ENCODE measurements at regions not wholly inside any gene's neighbourhood (a gene's known extent, or its start where the extent isn't known, plus 50 kb on each side); places are given as distances from the start of the nearest gene placed in this dataset.

DNA sequence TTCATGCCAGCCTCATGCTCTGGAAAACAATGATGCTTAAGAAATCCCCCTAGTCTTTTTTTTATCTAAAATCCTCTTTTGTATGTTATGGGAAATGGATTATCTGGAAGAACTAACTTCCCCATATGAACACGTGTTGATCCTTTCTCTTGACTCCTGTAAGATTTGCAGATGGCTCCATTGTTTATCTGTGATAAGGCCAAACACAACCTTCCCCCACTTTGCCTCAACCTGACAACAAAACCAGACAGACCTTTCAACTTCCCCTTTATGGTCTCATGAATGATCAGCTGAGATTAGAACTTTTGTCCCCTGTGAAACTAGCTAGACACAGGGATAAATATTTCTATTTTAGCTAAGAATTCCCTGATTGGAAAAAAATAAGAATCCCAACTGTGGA lies 828.0 kb upstream of the CDH2 start:
- H3K36me3 Mint-ChIP-seq (ENCODE audit: low read depth) = no peaks in the 10 kb centered on the region
- no peak overlapping the region for H3K27ac Mint-ChIP-seq
- peaks cover 21% of the 10 kb centered on the region for H3K9me3 Mint-ChIP-seq
- no peak for DNase-seq
- H3K4me1 Mint-ChIP-seq (ENCODE audit: low read depth) = no peaks in the 10 kb centered on the region
- H3K4me3 Mint-ChIP-seq = no peak overlapping the region
- no peaks in the 10 kb centered on the region for H3K27me3 Mint-ChIP-seq

DNA sequence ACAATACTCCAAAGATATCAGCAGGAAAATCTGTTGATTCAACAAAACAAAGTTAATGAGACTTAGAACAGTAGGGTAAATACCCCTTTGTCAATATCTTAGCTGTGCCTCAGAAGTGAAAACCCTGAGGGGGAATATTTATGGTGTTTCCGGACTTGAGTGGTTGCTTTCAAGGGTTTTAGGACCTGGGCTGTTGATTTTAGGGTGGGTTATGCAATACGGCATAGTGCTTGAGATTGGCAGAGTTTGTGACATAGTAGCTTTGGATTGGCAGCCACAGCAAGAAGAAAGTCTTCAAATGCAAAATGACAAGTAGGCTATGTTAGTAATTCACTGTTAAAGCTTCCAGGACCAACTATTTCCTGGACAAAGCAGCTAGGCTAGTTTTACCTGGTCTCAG lies 826.3 kb upstream of the CDH2 start:
- H3K27ac Mint-ChIP-seq = no peak overlapping the region
- no peak for DNase-seq
- no peak overlapping the region for H3K4me3 Mint-ChIP-seq
- no peaks in the 10 kb centered on the region for H3K4me1 Mint-ChIP-seq (ENCODE audit: low read depth)
- H3K36me3 Mint-ChIP-seq (ENCODE audit: low read depth) = no peaks in the 10 kb centered on the region
- peaks cover 15% of the 10 kb centered on the region for H3K9me3 Mint-ChIP-seq
- H3K27me3 Mint-ChIP-seq = no peaks in the 10 kb centered on the region

DNA sequence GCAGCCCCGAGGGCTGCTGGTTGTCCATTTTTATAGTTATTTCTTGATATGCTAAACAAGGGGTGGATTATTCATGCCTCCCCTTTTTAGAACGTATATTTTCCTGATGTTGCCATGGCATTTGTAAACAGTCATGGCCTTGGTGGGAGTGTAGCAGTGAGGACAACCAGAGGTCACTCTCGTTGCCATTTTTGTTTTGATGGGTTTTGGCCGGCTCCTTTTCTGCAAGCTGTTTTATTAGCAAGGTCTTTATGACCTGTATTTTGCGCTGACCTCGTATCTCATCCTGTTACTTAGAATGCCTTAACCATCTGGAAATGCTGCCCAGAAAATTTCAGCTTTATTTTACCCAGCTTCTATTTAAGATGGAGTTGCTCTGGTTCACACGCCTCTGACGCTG lies 825.8 kb upstream of the CDH2 start:
- DNase-seq = no peak
- H3K27ac Mint-ChIP-seq = no peak overlapping the region
- H3K36me3 Mint-ChIP-seq (ENCODE audit: low read depth) = no peaks in the 10 kb centered on the region
- peaks cover 11% of the 10 kb centered on the region for H3K9me3 Mint-ChIP-seq
- H3K4me1 Mint-ChIP-seq (ENCODE audit: low read depth) = no peaks in the 10 kb centered on the region
- H3K4me3 Mint-ChIP-seq = no peak overlapping the region
- H3K27me3 Mint-ChIP-seq = no peaks in the 10 kb centered on the region

DNA sequence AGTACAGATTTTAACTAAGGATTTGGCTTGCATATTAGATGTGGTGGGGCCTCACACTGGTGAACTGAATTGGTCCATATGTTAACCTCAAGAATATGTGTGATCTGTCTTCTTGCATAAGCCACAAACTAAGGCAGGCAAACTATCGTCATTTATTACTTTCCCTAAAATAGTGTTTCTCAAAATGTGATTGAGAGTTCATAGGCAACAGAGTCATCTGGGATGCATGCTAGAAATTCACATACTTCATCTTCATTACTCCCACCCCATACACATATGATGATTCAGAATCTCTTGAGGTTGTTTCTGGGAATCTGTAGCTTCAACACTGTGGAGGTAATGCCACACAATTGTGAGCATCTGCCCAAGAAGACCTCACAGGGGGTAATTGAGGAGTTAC lies 822.8 kb upstream of the CDH2 start:
- H3K9me3 Mint-ChIP-seq = peaks cover 7% of the 10 kb centered on the region
- no peak overlapping the region for H3K4me3 Mint-ChIP-seq
- no peak for DNase-seq
- no peak overlapping the region for H3K27ac Mint-ChIP-seq
- H3K27me3 Mint-ChIP-seq = no peaks in the 10 kb centered on the region
- H3K36me3 Mint-ChIP-seq (ENCODE audit: low read depth) = no peaks in the 10 kb centered on the region
- H3K4me1 Mint-ChIP-seq (ENCODE audit: low read depth) = no peaks in the 10 kb centered on the region

- H3K4me3 Mint-ChIP-seq = no peak overlapping the region
- no peak for DNase-seq
- H3K4me1 Mint-ChIP-seq (ENCODE audit: low read depth) = no peaks in the 10 kb centered on the region
- H3K27ac Mint-ChIP-seq = no peak overlapping the region
- no peaks in the 10 kb centered on the region for H3K27me3 Mint-ChIP-seq
- H3K36me3 Mint-ChIP-seq (ENCODE audit: low read depth) = no peaks in the 10 kb centered on the region
- peaks cover 12% of the 10 kb centered on the region for H3K9me3 Mint-ChIP-seq
These were observed 818.4 kb upstream of the CDH2 start for GRCh38 chr18:28995319-28995718.

GRCh38 chr18:28984731-28985130 lies 807.8 kb upstream of the CDH2 start:
- DNase-seq = no peak
- Mint-ChIP-seq H3K27me3 (no peaks in the 10 kb centered on the region), H3K36me3 (ENCODE audit: low read depth) (no peaks in the 10 kb centered on the region), H3K27ac (no peak overlapping the region), H3K9me3 (peaks cover 16% of the 10 kb centered on the region), H3K4me3 (no peak overlapping the region), H3K4me1 (ENCODE audit: low read depth) (no peaks in the 10 kb centered on the region)

GRCh38 chr18:28974504-28974903 lies 797.6 kb upstream of the CDH2 start:
- H3K27me3 Mint-ChIP-seq = no peaks in the 10 kb centered on the region
- no peak for DNase-seq
- no peak overlapping the region for H3K27ac Mint-ChIP-seq
- peaks cover 18% of the 10 kb centered on the region for H3K9me3 Mint-ChIP-seq
- no peaks in the 10 kb centered on the region for H3K36me3 Mint-ChIP-seq (ENCODE audit: low read depth)
- H3K4me3 Mint-ChIP-seq = no peak overlapping the region
- no peaks in the 10 kb centered on the region for H3K4me1 Mint-ChIP-seq (ENCODE audit: low read depth)

GRCh38 chr18:28973324-28973723 lies 796.4 kb upstream of the CDH2 start:
- Mint-ChIP-seq H3K36me3 (ENCODE audit: low read depth) (no peaks in the 10 kb centered on the region), H3K27me3 (no peaks in the 10 kb centered on the region), H3K4me3 (no peak overlapping the region), H3K4me1 (ENCODE audit: low read depth) (no peaks in the 10 kb centered on the region), H3K9me3 (peaks cover 18% of the 10 kb centered on the region), H3K27ac (no peak overlapping the region)
- no peak for DNase-seq

- Mint-ChIP-seq H3K36me3 (ENCODE audit: low read depth) (no peaks in the 10 kb centered on the region), H3K4me1 (ENCODE audit: low read depth) (no peaks in the 10 kb centered on the region), H3K27me3 (no peaks in the 10 kb centered on the region), H3K27ac (no peak overlapping the region), H3K9me3 (peaks cover 16% of the 10 kb centered on the region), H3K4me3 (no peak overlapping the region)
- no peak for DNase-seq
These were observed 795.5 kb upstream of the CDH2 start for GRCh38 chr18:28972333-28972907.

DNA sequence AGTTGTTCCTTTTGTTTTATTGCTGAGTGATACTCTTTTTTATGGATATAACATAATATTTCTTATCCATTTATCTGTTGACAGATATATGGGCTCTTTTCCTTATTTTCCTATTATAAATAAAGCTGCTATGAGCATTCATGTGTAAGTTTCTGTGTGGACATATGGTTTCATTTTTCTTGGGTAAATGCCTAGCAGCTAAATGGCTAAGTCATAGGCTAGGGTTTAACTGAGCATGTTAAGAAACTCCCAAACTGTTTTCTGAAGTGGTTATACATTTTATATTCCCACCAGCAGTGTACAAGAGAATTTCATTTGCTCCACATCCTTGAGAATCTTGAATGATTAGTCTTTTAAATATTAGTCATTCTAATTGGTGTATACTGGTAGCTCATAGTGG lies 786.6 kb upstream of the CDH2 start:
- Mint-ChIP-seq H3K36me3 (ENCODE audit: low read depth) (no peaks in the 10 kb centered on the region), H3K9me3 (peaks cover 11% of the 10 kb centered on the region), H3K4me1 (ENCODE audit: low read depth) (no peaks in the 10 kb centered on the region), H3K27ac (no peak overlapping the region), H3K4me3 (no peak overlapping the region), H3K27me3 (no peaks in the 10 kb centered on the region)
- no peak for DNase-seq

- no peak for DNase-seq
- H3K9me3 Mint-ChIP-seq = peaks cover 8% of the 10 kb centered on the region
- no peaks in the 10 kb centered on the region for H3K27me3 Mint-ChIP-seq
These were observed 784.8 kb upstream of the CDH2 start for GRCh38 chr18:28961669-28962228.

GRCh38 chr18:28960146-28960545 lies 783.2 kb upstream of the CDH2 start:
- Mint-ChIP-seq H3K27ac (no peak overlapping the region), H3K4me1 (ENCODE audit: low read depth) (no peaks in the 10 kb centered on the region), H3K27me3 (no peaks in the 10 kb centered on the region), H3K4me3 (no peak overlapping the region), H3K9me3 (peaks cover 12% of the 10 kb centered on the region), H3K36me3 (ENCODE audit: low read depth) (no peaks in the 10 kb centered on the region)
- DNase-seq = no peak

More at GRCh38 chr18:28961669-28962228, 784.8 kb upstream of the CDH2 start:
- H3K36me3 Mint-ChIP-seq (ENCODE audit: low read depth) = no peaks in the 10 kb centered on the region
- no peaks in the 10 kb centered on the region for H3K4me1 Mint-ChIP-seq (ENCODE audit: low read depth)
- H3K27ac Mint-ChIP-seq = no peak overlapping the region
- H3K4me3 Mint-ChIP-seq = no peak overlapping the region

DNA sequence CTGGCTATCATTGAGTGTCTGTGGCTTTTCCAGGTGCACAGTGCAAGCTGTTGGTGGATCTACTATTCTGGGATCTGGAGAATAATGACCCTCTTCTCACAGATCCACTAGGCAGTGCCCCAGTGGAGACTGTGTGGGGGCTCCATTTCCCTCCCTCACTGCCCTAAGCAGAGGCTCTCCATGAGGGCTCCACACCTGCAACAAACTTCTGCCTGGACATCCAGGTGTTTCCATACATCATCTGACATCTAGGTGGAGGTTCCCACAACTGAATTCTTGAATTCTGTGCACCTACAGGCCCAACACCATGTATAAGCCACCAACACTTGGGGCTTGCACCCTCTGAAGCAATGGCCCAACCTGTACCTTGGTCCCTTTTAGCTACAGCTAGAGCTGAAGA lies 775.4 kb upstream of the CDH2 start:
- Mint-ChIP-seq H3K4me1 (ENCODE audit: low read depth) (no peaks in the 10 kb centered on the region), H3K27ac (no peak overlapping the region), H3K9me3 (peaks cover 27% of the 10 kb centered on the region), H3K4me3 (no peak overlapping the region), H3K27me3 (no peaks in the 10 kb centered on the region), H3K36me3 (ENCODE audit: low read depth) (no peaks in the 10 kb centered on the region)
- no peak for DNase-seq

DNA sequence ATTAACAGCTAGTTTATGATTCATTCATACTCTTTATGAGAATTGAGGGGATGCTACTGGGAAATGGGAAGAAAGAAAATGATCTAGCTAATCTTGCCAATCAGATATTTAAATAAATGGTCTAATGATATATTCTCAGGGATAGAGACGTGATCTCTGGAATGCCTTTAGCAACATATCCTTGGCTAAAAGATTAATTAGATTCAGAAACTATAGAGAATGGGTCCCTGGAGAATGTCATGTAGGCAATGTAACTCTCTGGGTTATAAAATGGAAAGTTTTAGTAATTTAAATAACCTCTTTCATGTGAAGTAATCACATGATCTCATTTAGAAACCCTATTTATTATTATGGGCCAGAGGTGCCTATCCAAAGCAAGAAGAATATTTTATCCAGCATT lies 771.0 kb upstream of the CDH2 start:
- peaks cover 16% of the 10 kb centered on the region for H3K9me3 Mint-ChIP-seq
- DNase-seq = no peak
- no peak overlapping the region for H3K27ac Mint-ChIP-seq
- no peaks in the 10 kb centered on the region for H3K4me1 Mint-ChIP-seq (ENCODE audit: low read depth)
- no peak overlapping the region for H3K4me3 Mint-ChIP-seq
- no peaks in the 10 kb centered on the region for H3K36me3 Mint-ChIP-seq (ENCODE audit: low read depth)
- no peaks in the 10 kb centered on the region for H3K27me3 Mint-ChIP-seq

DNA sequence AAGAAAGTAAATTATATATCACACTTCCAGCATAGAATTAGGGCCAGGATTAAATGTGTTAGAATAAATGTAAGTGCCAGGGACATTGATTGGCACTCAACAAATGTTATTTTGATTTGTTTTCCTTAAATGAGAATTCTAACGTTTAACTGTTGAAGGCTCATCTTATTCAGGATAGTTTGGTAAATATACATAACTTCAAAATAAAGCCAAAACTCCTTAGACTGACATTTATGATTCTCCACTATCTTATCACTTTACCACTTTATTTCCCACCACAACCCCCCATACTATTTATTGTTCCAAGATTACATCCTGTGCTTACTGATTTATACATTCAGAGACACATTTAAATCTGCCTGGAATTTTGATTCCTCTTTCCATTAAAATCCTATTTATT lies 769.5 kb upstream of the CDH2 start:
- Mint-ChIP-seq H3K36me3 (ENCODE audit: low read depth) (no peaks in the 10 kb centered on the region), H3K4me1 (ENCODE audit: low read depth) (no peaks in the 10 kb centered on the region), H3K27ac (no peak overlapping the region), H3K9me3 (peaks cover 10% of the 10 kb centered on the region), H3K4me3 (no peak overlapping the region), H3K27me3 (no peaks in the 10 kb centered on the region)
- no peak for DNase-seq

GRCh38 chr18:28922936-28923335 lies 746.0 kb upstream of the CDH2 start:
- Mint-ChIP-seq H3K27me3 (no peaks in the 10 kb centered on the region), H3K36me3 (ENCODE audit: low read depth) (no peaks in the 10 kb centered on the region), H3K9me3 (peaks cover 14% of the 10 kb centered on the region), H3K27ac (no peak overlapping the region), H3K4me3 (no peak overlapping the region), H3K4me1 (ENCODE audit: low read depth) (no peaks in the 10 kb centered on the region)
- no peak for DNase-seq
